EH (cell line): ENCODE measurements at regions not wholly inside any gene's neighbourhood (a gene's known extent, or its start where the extent isn't known, plus 50 kb on each side); places are given as distances from the start of the nearest gene placed in this dataset.

Source experiments
- DNase-seq: peaks from one replicate; pipeline ENCODE4 v3.0.0-alpha.2; 2015; ENCODE audit warnings: low read depth

DNA sequence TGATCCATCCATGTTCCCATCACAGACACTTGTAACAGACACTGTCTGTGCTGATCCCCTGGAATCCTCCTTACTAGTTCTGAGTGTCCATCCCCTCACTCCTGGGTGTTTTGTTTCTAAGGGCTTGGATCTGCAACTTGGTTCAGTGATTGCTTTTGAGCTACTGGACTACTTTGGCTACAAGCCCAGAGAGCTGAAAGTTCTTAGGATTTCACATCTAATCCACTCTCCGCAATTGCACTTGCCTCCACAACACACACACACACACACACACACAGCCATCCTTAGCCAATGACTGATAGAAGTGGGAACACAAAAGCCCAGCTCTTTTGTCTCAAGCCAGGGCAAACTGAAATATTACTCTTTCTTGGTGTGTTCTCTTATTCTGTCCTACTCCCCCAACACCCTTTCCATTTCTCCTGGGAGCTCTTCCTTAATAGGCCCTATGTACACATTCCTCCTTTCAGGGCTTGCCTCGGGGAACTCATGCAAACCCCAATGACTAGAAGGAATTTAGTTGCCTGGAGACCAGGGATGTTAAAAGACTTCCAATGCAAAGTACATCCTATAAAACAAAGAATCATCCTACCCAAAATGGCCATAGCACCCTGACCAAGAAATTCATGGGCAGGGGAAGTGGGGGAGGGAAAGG lies 206.1 kb upstream of the UBE2E2 start:
- peak; percentile 5 for DNase-seq

DNA sequence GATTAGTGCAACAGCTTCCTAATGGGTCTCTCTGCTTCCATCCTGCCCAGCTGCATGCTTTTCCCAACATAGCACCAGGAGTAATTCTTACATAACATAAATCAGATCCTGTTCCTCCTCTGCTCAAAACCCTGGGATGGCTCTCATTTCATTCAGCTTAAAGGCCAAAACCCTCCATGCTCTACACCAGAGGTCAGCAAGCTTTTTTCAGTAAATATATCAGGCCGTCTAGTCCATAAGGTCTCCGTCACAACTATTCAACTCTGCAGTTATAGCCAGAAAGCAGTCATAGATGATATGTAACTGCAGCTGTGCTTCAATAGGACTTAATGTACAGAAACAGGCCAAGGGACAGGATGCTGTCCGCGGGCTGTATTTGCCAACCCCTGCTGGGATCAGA lies 202.8 kb upstream of the UBE2E2 start:
- DNase-seq: no peak

DNA sequence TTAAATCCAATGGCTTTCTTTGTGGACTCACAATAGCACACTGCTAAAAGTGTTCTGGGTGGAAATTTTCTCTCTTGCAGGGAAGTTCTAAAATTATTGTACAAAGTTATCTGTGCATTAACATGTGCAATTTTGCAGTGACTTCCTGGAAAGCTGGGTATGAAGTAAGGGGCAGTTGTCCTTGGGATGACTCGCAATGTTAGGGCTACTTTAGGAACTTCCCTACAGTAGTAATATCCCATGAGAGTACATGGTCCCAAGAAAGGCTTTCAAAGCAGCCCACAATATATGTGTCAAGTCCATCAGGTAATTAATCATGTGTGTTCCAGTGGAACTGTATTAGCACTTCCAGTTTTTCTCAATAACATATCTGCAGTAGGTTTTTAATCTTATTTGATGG lies 201.0 kb upstream of the UBE2E2 start:
- no peak for DNase-seq

DNA sequence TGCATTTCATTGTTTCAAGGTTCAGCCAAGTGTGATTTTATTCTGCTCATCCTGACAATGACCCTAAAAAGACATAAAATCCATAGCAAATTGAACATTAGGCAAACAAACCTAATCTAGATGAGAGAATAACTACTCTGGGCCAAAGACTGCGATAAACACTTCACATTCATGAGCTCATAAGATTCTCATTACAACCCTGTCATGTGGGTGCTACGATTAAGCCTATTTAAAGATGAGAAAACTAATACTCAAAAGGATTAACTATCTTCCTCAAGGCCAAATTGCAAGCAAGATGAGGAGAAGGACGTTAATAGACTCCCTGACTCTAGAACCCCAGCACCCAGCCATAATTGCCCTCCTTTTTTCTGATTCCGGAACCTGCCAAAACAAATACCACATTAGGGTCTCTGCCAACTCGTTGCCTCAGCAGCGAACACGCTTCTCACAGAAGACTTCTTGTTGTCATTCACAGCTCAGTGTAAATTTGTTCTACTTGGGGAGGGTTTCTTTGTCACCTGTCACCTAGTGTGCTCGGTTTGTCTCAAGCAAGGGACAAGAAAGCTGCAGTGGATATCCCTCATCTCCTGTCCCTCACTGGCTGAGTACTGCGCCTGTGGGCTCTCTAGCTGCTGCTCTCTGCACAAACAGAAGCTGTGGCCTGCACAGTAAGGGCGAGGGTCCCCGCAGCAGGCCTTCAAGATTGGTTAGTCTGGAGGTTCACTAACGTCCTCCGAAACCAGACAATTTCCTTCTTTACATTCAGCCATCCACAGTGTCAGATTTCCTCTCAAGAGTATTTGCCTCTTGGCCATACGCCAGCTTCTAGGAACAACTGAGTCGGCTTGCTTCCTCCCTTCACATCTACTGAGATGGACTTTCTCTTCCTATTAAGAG lies 200.0 kb upstream of the UBE2E2 start:
- peak; percentile 18 for DNase-seq

DNA sequence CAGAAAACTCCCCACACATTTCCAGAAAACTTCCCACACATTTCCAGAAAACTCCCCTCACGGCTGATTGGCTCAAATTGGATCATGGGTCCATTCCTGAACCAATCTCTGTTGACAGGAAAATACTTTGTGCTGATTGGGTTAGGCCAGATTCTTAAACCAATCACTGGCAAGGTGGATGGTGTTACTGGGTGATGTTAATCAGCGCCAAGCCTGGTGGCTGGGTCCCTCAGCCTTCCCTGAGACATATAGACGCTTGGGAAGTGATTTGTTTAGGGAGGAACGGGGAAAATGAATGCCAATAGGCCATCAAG lies 199.4 kb upstream of the UBE2E2 start:
- no peak for DNase-seq

DNA sequence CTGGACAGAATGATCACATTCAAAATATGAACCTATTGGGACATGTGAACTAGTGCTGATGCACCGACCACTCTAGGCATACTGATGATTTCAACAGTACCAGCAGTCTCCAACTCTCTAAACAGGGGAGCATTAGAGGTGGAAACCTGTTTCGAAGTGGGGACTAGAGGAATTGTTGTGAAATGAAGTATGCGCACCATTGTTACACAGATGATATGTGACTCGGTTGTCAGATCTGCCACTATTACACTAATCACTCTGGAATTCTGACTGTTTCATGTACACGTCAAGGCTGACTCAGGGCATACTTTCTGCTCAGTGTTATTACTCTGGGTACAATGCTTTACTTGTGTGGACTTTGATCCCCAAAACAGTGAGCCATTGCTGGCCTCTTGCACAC lies 198.2 kb upstream of the UBE2E2 start:
- DNase-seq: peak; percentile 72

DNA sequence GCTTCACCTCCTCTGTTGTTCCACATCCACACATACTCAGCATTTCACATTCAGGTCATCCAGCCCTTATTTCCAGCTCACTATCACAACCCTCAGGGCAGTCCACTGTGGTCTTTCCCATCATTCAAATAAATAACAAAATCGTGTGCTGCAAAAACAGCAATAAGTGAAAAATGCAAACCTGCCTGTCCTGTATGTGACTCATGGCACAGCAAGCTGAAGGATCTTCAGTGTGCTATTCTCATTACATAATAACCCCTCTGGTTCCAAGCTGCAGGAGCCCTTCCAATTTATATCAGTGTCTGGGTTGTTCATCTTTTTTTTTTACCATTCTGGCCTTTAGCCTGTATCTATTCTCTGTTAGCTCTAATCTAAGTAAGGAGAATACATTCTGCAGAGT lies 185.3 kb upstream of the UBE2E2 start:
- peak; percentile 68 for DNase-seq

DNA sequence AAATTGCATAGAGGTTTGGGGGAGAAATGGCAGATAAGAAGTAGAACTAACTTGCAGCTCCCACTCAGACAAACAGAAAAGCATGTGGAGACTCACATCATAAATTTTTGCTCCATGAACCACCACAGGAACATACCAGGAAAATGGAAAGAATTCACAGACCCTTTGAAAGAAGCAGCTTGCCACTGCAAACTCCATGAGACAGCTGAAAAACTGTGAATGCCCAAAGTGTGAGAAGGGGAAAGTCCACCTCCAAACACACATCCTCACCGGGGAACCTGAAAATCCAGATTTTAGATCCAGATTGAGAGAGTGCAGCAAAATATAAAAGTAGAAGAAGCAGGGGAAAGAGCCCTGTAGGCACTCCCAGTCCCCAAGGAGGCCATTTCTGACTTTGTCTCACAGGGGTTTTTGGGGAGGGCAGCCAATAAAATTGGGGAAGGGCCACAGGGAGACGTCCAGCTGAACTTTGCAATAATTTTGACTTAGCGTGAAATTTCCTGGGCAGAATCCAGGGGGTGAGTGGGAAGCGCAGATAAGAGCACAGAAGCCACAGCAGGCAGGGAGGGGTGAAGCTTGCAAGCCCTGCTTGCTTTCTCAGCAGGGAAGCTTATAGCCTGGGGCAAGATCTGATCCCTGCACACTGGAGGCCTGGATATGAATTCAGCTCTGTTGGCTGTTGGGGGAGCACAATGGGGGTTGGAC lies 183.4 kb upstream of the UBE2E2 start:
- DNase-seq: peak; percentile 58

DNA sequence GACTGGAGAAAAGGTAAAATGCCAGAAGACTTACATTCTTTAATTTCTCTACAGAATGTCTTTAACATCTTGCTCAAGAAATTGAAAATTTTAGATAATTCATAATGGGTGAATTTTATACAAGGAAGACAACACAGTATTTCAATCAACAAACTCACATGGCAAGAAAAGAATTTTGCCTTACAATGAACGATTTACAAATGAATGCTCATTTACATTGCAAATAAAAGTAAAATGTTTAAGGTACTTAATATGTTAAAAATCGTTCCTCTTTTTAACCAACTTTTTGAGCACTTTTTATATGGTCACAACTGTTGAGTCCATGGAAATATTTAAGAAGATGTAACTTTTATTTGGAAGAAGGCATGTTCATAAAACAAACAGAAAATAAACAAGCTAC lies 174.8 kb upstream of the UBE2E2 start:
- DNase-seq: no peak

DNA sequence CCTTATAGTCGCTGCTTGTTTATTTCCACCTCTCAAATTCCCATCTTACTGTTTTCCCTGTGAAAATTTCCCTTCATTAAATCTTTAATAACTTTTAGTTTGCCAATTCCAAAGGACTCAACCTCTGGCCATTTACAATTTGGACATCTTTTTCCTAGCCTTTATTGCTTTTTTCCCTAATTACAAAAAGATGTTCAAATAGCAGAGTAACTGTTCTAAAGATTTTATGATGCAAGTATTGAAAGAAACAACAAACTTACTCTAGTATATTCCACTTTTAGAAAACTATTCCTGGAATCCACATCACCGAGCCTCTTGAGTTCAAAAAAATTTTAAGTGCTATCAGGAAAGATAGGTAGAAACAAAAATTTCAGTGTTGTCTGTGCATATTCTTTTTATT lies 174.1 kb upstream of the UBE2E2 start:
- no peak for DNase-seq

DNA sequence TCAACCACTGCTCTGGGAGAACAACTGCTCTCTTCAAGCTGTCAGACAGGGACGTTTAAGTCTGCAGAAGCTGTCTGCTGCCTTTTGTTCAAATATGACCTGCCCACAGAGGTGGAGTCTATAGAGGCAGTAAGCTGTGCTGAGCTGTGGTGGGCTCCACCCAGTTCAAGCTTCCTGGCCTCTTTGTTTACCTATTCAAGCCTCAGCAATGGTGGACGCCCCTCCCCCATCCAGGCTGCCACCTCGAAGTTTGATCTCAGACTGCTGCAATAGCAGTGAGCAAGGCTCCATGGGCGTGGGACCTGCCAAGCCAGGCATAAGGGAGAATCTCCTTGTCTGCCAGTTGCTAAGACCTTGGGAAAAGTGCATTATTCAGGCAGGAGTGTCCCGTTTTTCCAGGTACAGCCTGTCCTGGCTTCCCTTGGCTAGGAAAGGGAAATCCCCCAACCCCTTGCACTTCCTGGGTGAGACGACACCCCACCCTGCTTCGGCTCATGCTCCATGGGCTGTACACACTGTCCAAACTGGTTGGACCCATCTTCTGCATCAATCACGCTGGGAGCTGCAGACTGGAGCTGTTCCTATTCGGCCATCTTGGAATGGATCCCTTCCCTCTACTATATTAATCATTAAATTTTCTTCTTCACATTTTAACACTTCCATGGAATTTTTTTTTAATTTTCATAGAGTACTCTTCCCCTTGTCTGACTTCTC lies 167.0 kb upstream of the UBE2E2 start:
- DNase-seq: no peak

DNA sequence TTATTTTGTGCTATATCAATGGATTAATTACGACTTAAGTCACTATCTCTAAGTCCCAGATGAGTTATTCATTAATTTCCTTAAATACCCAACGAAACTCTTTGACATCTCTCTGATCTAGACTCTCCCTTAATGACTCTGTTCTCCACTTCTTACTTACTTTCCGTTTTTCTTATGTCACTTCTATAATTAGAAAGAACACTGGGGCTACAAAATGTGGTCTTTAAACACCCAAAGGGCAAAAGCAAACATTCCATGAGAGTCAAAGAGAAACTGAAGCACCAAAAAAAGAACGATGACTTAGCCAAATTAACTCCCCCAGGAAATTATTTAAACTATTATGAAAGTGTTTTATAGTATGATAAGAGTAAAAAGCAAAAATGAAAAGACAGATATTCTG lies 166.4 kb upstream of the UBE2E2 start:
- peak; percentile 54 for DNase-seq

DNA sequence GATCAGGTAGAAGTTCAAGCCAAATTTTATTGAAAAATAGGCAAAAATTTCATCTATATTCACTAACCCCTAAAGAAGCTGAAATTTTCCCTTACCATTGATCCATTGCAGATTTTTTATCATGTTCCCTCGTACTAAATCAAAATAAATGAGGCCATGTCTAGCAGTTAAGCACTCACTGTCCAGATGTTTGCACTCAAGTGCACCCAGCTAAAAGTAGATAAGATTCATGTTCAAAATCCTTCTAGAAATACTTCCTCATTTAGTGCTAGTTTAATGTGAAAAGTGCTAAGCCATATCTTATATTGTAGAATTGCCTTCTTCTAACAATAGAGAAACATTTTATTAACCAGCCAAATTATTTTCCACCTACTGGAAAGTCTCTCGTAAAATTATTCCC lies 164.7 kb upstream of the UBE2E2 start:
- no peak for DNase-seq

DNA sequence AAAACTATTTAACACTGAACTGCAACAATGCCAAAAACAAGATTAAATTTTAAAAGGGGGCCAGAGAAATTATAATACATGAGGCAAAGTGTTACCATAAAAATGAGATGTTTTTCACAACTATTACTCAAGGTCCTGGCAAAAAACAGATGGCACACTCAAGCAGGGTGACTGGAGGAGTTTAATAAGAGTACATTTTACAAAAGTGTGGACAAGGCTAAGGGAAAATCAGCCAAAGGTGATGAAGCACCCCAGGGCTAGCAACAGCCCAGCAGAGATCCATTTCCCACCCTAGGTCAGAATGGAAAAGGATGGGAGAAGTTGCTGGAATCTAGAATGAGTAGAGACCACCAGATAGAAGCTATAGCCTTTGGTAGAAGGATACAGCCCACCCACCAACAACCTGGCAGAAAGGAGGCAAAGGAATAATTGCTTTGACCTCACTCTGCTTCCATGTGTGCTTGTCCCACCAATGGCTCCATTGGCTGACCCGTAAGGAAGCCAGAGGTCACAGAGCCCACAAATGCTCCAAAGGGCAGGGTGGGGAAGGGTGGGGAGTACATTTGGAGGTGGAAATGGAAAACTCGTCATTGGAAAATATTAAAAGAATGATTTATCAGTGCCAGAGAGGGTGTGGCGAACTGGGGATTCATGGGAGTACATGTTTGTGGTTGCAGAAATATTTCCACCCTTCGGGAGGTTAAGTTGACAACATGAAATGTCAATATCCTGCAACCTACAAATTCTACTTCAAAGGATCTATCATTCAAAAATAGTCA lies 161.0 kb upstream of the UBE2E2 start:
- peak; percentile 47 for DNase-seq

DNA sequence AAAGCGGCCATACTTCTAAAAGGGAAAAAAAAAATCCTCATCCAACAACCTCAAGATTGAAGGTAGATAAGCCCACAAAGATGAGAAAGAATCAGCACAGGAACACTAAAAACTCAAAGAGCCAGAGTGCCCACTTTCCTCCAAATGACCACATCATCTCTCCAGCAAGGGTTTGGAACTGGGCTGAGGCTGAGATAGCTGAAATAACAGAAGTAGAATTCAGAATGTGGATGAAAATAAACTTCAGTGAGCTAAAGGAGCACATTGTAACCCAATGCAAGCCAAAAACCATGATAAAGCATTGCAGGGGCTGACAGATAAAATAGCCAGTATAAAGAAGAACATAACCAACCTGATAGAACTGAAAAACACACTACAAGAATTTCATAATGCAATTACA lies 158.7 kb upstream of the UBE2E2 start:
- no peak for DNase-seq

DNA sequence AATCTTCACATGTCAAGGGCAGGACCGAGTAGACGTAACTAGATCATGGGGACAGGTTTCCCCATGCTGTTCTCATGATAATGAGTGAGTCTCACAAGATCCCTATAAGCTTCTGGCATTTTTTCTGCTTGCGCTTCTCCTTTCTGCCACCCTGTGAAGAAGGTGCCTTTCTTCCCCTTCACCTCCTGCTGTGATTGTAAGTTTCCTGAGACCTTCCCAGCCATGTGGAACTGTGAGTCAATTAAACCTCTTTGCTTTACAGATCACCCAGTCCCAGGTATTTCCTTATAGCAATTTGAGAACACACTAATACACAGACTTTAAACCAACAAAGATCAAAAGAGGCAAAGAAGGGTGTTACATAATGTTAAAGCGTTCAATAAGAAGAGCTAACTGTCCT lies 156.6 kb upstream of the UBE2E2 start:
- no peak for DNase-seq

DNA sequence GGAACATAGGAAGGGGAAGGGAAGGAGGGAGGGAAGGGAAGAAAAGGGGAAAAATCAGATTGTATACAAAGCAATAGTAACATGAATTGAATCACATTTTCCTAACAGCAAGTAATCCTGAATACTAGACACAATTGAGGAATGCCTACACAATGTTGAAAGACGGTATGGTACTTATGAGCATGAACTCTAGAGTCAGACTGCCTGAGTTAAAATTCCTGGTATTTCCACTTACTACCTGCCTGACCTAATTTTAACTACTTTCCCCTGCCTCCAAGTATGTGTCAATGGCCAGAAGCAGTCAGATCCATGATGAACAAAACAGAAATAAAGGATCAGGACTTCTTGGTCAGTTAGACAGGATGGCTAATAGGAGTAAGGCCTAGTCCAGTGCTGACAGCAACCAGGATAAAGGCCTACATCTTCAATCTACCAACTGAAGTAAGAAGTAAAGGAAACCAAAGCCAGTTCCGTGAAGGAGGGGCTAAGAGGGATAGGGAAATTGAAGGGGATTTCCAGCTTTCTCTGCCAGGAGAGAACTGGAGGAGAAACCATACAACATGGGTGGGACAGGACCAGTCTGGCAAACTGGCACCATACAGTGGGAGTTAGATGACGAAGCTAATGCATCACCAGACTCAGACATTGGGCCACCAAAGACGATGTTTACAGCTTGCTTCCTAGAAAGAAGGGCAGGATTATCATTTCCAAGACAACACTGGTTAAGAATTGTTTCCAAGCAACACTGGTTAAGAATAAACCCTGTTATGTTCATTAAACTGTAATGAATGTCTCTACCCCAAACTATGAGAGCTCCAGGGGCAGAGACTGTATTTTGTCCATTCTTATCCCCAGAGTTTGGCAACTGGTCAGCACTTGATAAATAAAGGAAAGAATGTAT lies 151.6 kb upstream of the UBE2E2 start:
- DNase-seq: no peak

DNA sequence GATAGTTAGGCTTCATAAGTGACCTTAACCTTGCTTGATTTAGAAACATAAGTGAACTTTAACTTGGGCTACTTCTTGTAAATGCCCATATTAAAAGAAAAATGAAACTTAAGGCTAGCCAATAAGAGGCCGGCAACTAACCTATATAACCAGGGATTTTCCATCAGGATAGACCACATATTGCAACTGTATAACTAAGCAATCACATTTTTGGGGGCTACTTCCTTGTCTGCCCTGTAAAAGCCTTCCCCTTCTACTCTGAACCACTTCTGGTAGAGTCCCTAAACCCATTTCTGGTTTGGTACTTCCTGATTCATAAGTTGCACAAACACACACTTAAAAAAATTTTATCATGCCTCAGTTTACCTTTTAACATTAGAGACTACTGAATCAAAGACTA lies 150.9 kb upstream of the UBE2E2 start:
- no peak for DNase-seq

DNA sequence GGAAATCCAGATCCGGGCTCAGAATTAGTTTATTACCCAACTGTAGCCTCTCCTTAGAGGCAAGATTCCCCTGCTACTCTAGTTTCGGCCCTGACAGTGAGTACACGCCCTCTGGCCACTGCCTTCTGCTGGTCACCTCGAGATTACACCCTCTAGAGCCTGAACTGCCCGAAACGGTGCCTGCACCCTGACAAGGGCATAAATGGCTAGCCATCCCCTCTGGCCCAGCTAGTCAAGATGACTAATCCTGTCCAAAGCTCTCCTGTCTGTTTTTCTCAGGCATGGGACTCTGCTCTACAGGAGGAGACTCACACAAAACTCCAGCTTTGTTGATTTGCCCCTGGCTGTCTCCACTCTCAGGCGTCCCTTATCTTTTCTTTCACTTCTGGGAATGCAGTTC lies 150.5 kb upstream of the UBE2E2 start:
- DNase-seq: peak; percentile 14

DNA sequence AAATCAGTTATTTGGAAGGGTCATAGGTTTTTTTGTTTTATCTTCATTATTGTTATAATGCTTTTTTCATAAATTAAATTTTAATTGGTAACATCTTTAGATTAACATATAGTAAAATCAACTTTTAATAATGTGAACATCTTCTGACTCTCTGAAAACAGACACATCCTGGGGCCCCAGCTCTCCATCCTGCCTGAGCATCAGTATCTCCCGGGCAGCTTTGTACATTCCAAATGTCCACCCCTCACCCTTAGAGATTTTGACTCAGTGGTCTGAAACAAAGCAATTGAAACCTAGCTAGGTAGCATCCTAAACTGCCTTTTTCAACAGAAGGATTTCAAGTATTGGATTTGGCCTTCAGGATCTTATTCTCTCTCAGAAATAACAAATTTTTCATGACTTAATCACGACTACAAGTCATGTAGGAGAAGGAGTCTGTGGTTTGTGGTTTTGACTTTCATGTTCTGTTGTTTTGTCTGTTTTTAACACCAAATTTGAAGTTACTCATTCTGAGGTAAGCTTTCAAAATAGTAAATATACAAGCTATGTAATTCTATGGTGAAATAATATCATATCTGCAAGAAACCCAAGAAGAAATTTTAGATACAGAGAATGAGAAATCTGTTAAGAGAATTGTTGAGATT lies 147.3 kb upstream of the UBE2E2 start:
- DNase-seq: peak; percentile 71
